Mesothelial cell of epicardium (in vitro differentiated cells): ENCODE measurements at regions not wholly inside any gene's neighbourhood (a gene's known extent, or its start where the extent isn't known, plus 50 kb on each side); places are given as distances from the start of the nearest gene placed in this dataset.

Experiments used
- DNase-seq, 2 experiments: peaks; one replicate each; pipeline ENCODE4 v3.0.0; 2021; ENCODE audit warnings: low spot score in 2 of 2; ENCODE audit not compliant: unreplicated experiment in 2 of 2
- H3K27ac Mint-ChIP-seq: 2 replicates; pipeline ENCODE4 v1.8.0; 2021; ENCODE audit warnings: mixed read lengths
- H3K27me3 Mint-ChIP-seq: 2 replicates; pipeline ENCODE4 v1.8.0; 2021; ENCODE audit warnings: low read depth, mixed read lengths
- H3K36me3 Mint-ChIP-seq: 2 replicates; pipeline ENCODE4 v1.8.0; 2021; ENCODE audit warnings: mixed read lengths
- H3K4me1 Mint-ChIP-seq: 2 replicates; pipeline ENCODE4 v1.8.0; 2021; ENCODE audit warnings: mixed read lengths
- H3K4me3 Mint-ChIP-seq: 2 replicates; pipeline ENCODE4 v1.8.0; 2021; ENCODE audit warnings: mild to moderate bottlenecking, moderate library complexity, mixed read lengths
- H3K9me3 Mint-ChIP-seq: 2 replicates; pipeline ENCODE4 v1.8.0; 2021; ENCODE audit warnings: mixed read lengths
- CTCF ChIP-seq: fragments of 200-600 bp; sonication (generic); IDR thresholded peaks from one replicate; pipeline ENCODE4 v1.5.0; 2021; ENCODE audit warnings: antibody characterized with exemption; ENCODE audit not compliant: unreplicated experiment

GRCh38 chr10:78358351-78358750 is 324.7 kb downstream of the RPS24 start:
- Mint-ChIP-seq H3K4me1 (peaks cover 84% of the 10 kb centered on the region), H3K27ac (peak overlapping the region; percentile 94), H3K27me3 (no peaks in the 10 kb centered on the region), H3K4me3 (no peak overlapping the region), H3K9me3 (no peaks in the 10 kb centered on the region), H3K36me3 (no peaks in the 10 kb centered on the region)
- DNase-seq = no peak
- TF ChIP-seq CTCF = no peak

DNA sequence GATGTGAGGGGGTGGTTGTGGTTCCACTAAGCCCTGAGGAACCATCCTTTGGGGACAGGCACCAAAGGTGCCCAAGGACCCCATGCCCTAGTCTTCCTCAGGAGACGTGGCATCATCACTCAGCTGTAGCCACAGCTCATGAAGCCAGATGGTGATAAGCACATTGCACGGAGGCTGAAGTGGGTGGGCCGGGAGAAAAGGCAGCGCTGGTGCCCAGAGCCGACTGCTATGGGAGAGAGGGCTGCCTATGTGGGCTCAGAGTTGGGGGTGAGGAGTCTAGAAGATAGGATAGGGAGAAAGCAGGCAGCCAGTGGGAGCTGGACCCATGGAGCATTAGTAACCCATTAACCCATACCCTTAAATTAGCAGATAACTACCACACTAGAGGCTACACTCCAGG is 325.3 kb downstream of the RPS24 start:
- Mint-ChIP-seq H3K36me3 (no peaks in the 10 kb centered on the region), H3K27me3 (no peaks in the 10 kb centered on the region), H3K9me3 (no peaks in the 10 kb centered on the region), H3K4me1 (peaks cover 80% of the 10 kb centered on the region), H3K27ac (peak overlapping the region; percentile 94), H3K4me3 (no peak overlapping the region)
- DNase-seq = no peak
- no peak for TF ChIP-seq CTCF

DNA sequence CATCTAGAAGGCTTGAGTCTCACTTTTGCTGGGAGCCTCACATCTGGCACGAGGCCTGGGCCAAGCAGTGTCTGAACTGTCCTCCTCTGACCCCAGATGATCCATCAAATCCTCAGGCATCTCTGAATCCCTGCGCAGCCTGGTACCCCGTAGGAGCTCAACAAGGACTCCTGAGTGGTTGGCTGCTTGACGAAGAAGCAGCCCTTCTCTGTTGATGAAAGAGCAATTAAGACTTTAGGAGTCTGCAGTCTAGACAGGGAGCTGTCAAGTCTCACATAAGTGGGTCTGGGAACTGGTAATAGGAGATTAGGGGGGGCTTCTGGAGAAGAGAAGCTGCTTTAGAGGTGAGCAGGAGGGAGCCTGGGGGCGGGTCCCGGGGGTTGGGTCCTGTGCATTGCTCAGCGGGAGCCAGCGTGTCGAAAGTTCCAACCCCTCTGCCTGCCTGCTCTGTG is 326.0 kb downstream of the RPS24 start:
- no peak for TF ChIP-seq CTCF
- H3K27me3 Mint-ChIP-seq = no peaks in the 10 kb centered on the region
- H3K4me3 Mint-ChIP-seq = no peak overlapping the region
- H3K9me3 Mint-ChIP-seq = no peaks in the 10 kb centered on the region
- H3K36me3 Mint-ChIP-seq = no peaks in the 10 kb centered on the region
- H3K4me1 Mint-ChIP-seq = peaks cover 73% of the 10 kb centered on the region
- DNase-seq = peak in 1 of 2 experiments; percentile 66
- peak overlapping the region; percentile 94 for H3K27ac Mint-ChIP-seq

DNA sequence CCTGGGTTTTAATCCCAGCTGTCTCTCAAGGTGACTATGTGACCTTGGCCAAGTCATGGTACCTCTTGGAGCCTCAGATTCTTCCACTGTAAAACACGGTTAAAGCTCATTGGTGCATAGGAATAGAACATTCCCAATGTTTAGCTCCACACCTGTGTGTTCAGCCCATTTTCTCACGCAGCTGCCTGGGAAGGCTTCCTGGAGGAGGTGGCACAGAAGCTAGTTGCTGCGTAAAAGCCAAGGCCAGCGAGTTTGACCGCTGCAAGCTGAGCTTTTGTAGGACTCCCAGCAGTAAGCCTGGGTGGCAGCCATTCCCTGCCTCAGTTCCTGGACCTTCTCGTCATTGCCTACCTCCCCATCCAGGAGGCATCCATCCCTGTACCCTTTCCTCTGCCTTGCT is 326.6 kb downstream of the RPS24 start:
- H3K27ac Mint-ChIP-seq = peak overlapping the region; percentile 94
- no peaks in the 10 kb centered on the region for H3K9me3 Mint-ChIP-seq
- DNase-seq = no peak
- H3K4me3 Mint-ChIP-seq = no peak overlapping the region
- no peak for TF ChIP-seq CTCF
- H3K27me3 Mint-ChIP-seq = no peaks in the 10 kb centered on the region
- H3K4me1 Mint-ChIP-seq = peaks cover 76% of the 10 kb centered on the region
- H3K36me3 Mint-ChIP-seq = no peaks in the 10 kb centered on the region

DNA sequence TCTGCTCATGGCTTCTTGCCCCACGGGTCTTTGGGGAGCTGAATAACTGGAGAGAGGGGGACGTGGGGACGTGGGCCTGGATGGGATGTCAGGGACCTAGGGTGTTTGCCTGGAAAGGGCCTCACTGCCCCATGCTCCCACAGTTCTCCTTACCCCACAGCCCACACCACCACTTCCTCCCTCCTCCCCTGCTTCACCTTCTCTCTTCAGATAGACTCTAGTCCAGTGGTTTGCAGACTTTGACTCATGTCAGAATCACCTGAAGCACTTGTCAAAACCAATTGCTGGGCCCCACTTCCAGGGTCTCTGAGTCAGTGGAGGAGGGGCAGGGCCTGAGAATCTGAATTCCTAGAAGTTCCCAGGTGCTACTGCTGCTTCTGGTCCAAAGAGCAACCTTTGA is 327.4 kb downstream of the RPS24 start:
- Mint-ChIP-seq H3K9me3 (no peaks in the 10 kb centered on the region), H3K4me1 (peaks cover 80% of the 10 kb centered on the region), H3K27me3 (no peaks in the 10 kb centered on the region), H3K36me3 (no peaks in the 10 kb centered on the region), H3K4me3 (no peak overlapping the region), H3K27ac (peak overlapping the region; percentile 94)
- TF ChIP-seq CTCF = no peak
- DNase-seq = no peak

- DNase-seq = no peak
- Mint-ChIP-seq H3K4me3 (no peak overlapping the region), H3K4me1 (peaks cover 80% of the 10 kb centered on the region), H3K9me3 (no peaks in the 10 kb centered on the region), H3K27ac (peak overlapping the region; percentile 89), H3K27me3 (no peaks in the 10 kb centered on the region), H3K36me3 (no peaks in the 10 kb centered on the region)
- TF ChIP-seq CTCF = no peak
Measured at GRCh38 chr10:78362406-78363022, 328.9 kb downstream of the RPS24 start.
